ENCODE measurements at regions not wholly inside any gene's neighbourhood (a gene's known extent, or its start where the extent isn't known, plus 50 kb on each side); places are given as distances from the start of the nearest gene placed in this dataset.
"Not testable (repeated sequence)": the region's sequence is repeated elsewhere in the genome, so short reads cannot be mapped to it uniquely, and the experiment has no call there.

DNA sequence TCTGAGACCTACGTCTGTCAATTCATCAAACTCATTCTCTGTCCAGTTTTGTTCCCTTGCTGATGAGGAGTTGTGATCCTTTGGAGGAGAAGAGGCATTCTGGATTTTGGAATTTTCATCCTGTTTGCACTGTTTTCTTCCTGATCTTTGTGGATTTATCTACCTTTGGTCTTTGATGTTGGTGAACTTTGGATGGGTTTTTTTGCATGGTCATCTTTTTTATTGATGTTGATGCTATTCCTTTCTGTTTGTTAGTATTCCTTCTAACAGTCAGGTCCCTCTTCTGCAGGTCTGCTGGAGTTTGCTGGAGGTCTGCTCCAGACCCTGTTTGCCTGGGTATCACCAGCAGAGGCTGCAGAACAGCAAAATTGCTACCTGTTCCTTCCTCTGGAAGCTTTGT lies 322.2 kb downstream of the CCSER2 start:
- H3K36me3 ChIP-seq (ENCODE audit: control insufficient read depth, insufficient read depth, low read length); H3K27me3 ChIP-seq (ENCODE audit: control insufficient read depth, insufficient read depth, low read length); H3K4me3 ChIP-seq (ENCODE audit: low read depth, low read length); H3K9ac ChIP-seq (ENCODE audit: low read depth, low read length); H3K4me1 ChIP-seq (ENCODE audit: control insufficient read depth, insufficient read depth, low read length); H3K9me3 ChIP-seq (ENCODE audit: control insufficient read depth, insufficient read depth, low read length): not testable (repeated sequence)

GRCh38 chr10:84654671-84655070 lies 326.3 kb downstream of the CCSER2 start:
- Histone ChIP-seq H3K9me3 (ENCODE audit: control insufficient read depth, insufficient read depth, low read length) (no peaks in the 10 kb centered on the region), H3K36me3 (ENCODE audit: control insufficient read depth, insufficient read depth, low read length) (no peaks in the 10 kb centered on the region), H3K27me3 (ENCODE audit: control insufficient read depth, insufficient read depth, low read length) (no peaks in the 10 kb centered on the region), H3K4me1 (ENCODE audit: control insufficient read depth, insufficient read depth, low read length) (no peaks in the 10 kb centered on the region), H3K4me3 (ENCODE audit: low read depth, low read length) (no peak overlapping the region), H3K9ac (ENCODE audit: low read depth, low read length) (no peak overlapping the region)

GRCh38 chr10:84659027-84659426 lies 330.6 kb downstream of the CCSER2 start:
- H3K9me3 ChIP-seq (ENCODE audit: control insufficient read depth, insufficient read depth, low read length): no peaks in the 10 kb centered on the region
- H3K27me3 ChIP-seq (ENCODE audit: control insufficient read depth, insufficient read depth, low read length): no peaks in the 10 kb centered on the region
- H3K4me1 ChIP-seq (ENCODE audit: control insufficient read depth, insufficient read depth, low read length): no peaks in the 10 kb centered on the region
- no peak overlapping the region for H3K4me3 ChIP-seq (ENCODE audit: low read depth, low read length)
- no peak overlapping the region for H3K9ac ChIP-seq (ENCODE audit: low read depth, low read length)
- no peaks in the 10 kb centered on the region for H3K36me3 ChIP-seq (ENCODE audit: control insufficient read depth, insufficient read depth, low read length)

DNA sequence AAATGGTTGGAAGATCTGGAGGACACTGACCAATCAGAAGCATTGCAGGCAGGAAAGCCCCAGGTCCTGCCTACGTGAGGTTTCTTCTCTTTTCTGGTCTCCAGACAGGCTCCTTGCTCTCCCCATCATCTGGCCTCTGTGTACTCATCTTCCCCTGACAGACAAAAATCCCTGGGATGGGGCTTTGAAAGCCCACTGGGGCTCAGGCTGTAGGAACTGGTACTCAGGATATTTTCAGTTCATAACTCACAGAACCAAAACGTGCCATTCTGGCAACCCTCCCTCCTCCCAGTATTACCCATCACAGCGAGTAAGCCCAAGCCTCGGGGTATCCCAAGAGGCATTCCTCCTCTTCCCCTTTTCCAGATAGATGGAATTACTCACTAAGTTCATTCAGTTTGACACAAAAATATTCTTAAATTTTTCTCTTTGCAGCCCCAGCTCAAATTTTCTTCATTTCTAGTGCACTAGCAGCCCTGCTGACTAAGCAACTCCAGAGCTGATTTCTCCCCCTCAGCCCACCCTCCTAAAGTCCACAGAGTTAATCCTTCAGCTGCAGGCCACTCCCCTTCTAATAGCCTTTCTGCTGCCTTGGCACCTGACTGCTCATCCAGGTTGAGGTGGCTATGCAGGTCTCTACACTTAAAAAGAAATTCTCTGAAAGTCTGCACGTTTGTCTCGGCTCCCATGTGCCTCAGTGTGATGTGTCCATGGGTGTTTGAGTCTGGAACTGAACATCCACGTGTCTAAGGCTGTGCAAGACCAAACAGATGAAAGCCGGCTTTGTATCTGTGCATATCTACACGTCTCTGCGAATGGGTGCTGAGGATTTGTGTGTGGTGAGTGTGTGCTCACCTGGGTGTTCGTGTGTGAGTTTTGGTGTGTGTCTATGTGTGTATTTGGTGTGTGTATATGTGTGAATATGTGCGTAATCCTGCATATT lies 331.4 kb downstream of the CCSER2 start:
- no peaks in the 10 kb centered on the region for H3K9me3 ChIP-seq (ENCODE audit: control insufficient read depth, insufficient read depth, low read length)
- H3K27me3 ChIP-seq (ENCODE audit: control insufficient read depth, insufficient read depth, low read length): no peaks in the 10 kb centered on the region
- no peaks in the 10 kb centered on the region for H3K36me3 ChIP-seq (ENCODE audit: control insufficient read depth, insufficient read depth, low read length)
- H3K9ac ChIP-seq (ENCODE audit: low read depth, low read length): no peak overlapping the region
- H3K4me1 ChIP-seq (ENCODE audit: control insufficient read depth, insufficient read depth, low read length): no peaks in the 10 kb centered on the region
- H3K4me3 ChIP-seq (ENCODE audit: low read depth, low read length): no peak overlapping the region

- no peak overlapping the region for H3K4me3 ChIP-seq (ENCODE audit: low read depth, low read length)
Measured at GRCh38 chr10:84660450-84661159, 332.2 kb downstream of the CCSER2 start.

DNA sequence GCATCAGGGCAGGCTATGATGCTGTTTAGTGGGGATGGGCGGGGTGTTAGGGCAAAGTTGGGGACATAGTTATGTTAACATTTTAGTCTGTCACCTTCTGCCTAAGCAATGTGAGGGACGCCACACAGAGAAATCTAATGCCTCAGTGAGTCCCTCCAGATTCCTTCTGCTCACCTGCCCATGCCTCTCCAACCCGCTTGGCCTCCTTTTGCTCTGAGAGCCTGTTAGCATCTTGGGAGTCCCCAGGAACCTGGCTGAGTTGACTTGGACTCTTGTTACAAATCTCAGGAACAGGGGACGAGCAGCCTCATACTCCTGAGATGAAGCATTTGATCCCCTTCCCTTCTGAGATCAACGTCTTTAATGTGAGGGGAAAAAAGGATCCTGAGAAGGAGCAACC lies 336.8 kb downstream of the CCSER2 start:
- no peak overlapping the region for H3K9ac ChIP-seq (ENCODE audit: low read depth, low read length)
- H3K36me3 ChIP-seq (ENCODE audit: control insufficient read depth, insufficient read depth, low read length): no peaks in the 10 kb centered on the region
- no peaks in the 10 kb centered on the region for H3K4me1 ChIP-seq (ENCODE audit: control insufficient read depth, insufficient read depth, low read length)
- no peaks in the 10 kb centered on the region for H3K27me3 ChIP-seq (ENCODE audit: control insufficient read depth, insufficient read depth, low read length)
- no peaks in the 10 kb centered on the region for H3K9me3 ChIP-seq (ENCODE audit: control insufficient read depth, insufficient read depth, low read length)
- H3K4me3 ChIP-seq (ENCODE audit: low read depth, low read length): no peak overlapping the region

More at GRCh38 chr10:84660450-84661159, 332.2 kb downstream of the CCSER2 start:
- no peak overlapping the region for H3K9ac ChIP-seq (ENCODE audit: low read depth, low read length)
- no peaks in the 10 kb centered on the region for H3K4me1 ChIP-seq (ENCODE audit: control insufficient read depth, insufficient read depth, low read length)
- H3K9me3 ChIP-seq (ENCODE audit: control insufficient read depth, insufficient read depth, low read length): no peaks in the 10 kb centered on the region
- H3K36me3 ChIP-seq (ENCODE audit: control insufficient read depth, insufficient read depth, low read length): no peaks in the 10 kb centered on the region
- no peaks in the 10 kb centered on the region for H3K27me3 ChIP-seq (ENCODE audit: control insufficient read depth, insufficient read depth, low read length)

- Histone ChIP-seq H3K27me3 (ENCODE audit: control insufficient read depth, insufficient read depth, low read length) (no peaks in the 10 kb centered on the region), H3K9me3 (ENCODE audit: control insufficient read depth, insufficient read depth, low read length) (no peaks in the 10 kb centered on the region), H3K4me1 (ENCODE audit: control insufficient read depth, insufficient read depth, low read length) (no peaks in the 10 kb centered on the region), H3K9ac (ENCODE audit: low read depth, low read length) (no peak overlapping the region), H3K36me3 (ENCODE audit: control insufficient read depth, insufficient read depth, low read length) (no peaks in the 10 kb centered on the region), H3K4me3 (ENCODE audit: low read depth, low read length) (no peak overlapping the region)
Measured at GRCh38 chr10:84665883-84666463, 337.6 kb downstream of the CCSER2 start.

DNA sequence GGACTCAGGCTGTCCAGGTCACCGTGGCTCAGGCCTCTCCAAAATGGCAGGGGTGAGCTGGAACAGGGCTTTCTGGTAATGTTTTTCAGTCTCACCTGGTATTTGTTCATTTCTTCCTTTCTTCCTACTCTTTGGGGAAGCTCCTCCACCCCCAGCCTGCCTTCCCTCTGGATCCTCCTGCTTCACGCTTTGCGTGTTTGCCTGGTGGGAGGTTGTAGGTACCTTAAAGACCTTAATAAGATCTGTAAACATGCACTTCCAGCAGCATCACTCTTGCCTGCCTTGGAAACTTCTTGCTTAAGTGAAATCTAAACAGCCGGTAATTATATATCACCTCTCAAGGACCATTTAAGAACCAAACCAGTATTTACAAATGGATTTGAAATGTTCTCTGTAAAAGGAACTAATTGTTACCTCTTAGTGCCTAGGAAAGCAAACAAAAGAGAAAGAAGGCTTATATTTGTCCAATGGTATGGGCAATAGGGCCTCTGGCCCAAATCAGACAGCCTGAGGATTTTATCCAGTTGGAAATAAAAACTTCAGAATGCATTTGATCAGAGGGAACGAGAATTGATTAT lies 339.9 kb downstream of the CCSER2 start:
- H3K4me3 ChIP-seq (ENCODE audit: low read depth, low read length): no peak overlapping the region
- no peak overlapping the region for H3K9ac ChIP-seq (ENCODE audit: low read depth, low read length)
- no peaks in the 10 kb centered on the region for H3K27me3 ChIP-seq (ENCODE audit: control insufficient read depth, insufficient read depth, low read length)
- no peaks in the 10 kb centered on the region for H3K9me3 ChIP-seq (ENCODE audit: control insufficient read depth, insufficient read depth, low read length)
- H3K36me3 ChIP-seq (ENCODE audit: control insufficient read depth, insufficient read depth, low read length): no peaks in the 10 kb centered on the region
- no peaks in the 10 kb centered on the region for H3K4me1 ChIP-seq (ENCODE audit: control insufficient read depth, insufficient read depth, low read length)

DNA sequence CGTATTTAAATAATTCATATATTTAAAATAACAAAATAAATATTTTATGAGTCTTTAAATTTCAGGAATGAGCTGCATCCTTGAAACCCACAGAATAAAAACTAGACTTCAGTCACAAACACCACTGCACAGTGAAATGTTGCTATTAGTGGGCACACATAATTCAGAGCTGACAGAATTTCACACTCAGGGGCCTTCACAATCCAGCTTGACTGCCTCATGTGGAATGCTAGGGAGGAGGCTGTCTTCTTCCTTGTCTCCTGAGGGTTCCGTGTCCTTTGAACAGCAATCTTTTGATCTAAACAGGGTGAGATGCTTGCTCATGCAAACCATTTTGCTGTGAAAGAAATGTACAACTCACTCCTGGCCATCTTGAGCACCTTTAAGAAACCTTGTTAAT lies 346.7 kb downstream of the CCSER2 start:
- no peak overlapping the region for H3K4me3 ChIP-seq (ENCODE audit: low read depth, low read length)
- H3K9ac ChIP-seq (ENCODE audit: low read depth, low read length): no peak overlapping the region
- H3K4me1 ChIP-seq (ENCODE audit: control insufficient read depth, insufficient read depth, low read length): no peaks in the 10 kb centered on the region
- no peaks in the 10 kb centered on the region for H3K27me3 ChIP-seq (ENCODE audit: control insufficient read depth, insufficient read depth, low read length)
- H3K9me3 ChIP-seq (ENCODE audit: control insufficient read depth, insufficient read depth, low read length): no peaks in the 10 kb centered on the region
- H3K36me3 ChIP-seq (ENCODE audit: control insufficient read depth, insufficient read depth, low read length): no peaks in the 10 kb centered on the region

- Histone ChIP-seq H3K36me3 (ENCODE audit: control insufficient read depth, insufficient read depth, low read length) (no peaks in the 10 kb centered on the region), H3K27me3 (ENCODE audit: control insufficient read depth, insufficient read depth, low read length) (no peaks in the 10 kb centered on the region), H3K9ac (ENCODE audit: low read depth, low read length) (no peak overlapping the region), H3K4me1 (ENCODE audit: control insufficient read depth, insufficient read depth, low read length) (no peaks in the 10 kb centered on the region), H3K4me3 (ENCODE audit: low read depth, low read length) (no peak overlapping the region), H3K9me3 (ENCODE audit: control insufficient read depth, insufficient read depth, low read length) (no peaks in the 10 kb centered on the region)
Measured at GRCh38 chr10:84676536-84676935, 348.1 kb downstream of the CCSER2 start.

DNA sequence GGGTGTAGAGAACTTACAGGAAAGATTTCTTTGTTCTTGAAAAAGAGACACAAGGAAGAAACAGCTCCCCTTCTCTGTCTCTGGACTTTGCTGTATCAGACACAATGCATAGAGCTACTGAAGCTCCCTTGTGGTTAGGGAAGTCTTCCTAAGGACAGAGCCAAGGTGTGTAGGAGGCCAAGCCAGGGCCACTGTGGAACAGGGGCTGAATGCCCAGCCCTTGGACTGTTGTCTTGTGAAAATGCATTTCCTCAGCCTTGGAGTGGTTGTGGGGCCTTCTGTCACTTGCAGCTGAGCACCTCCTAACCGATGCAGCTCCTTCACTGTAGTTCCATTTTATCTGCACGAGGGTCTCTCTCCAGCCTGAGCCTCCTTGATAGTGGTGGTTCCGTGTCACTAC lies 353.4 kb downstream of the CCSER2 start:
- Histone ChIP-seq H3K4me1 (ENCODE audit: control insufficient read depth, insufficient read depth, low read length) (no peaks in the 10 kb centered on the region), H3K36me3 (ENCODE audit: control insufficient read depth, insufficient read depth, low read length) (no peaks in the 10 kb centered on the region), H3K27me3 (ENCODE audit: control insufficient read depth, insufficient read depth, low read length) (no peaks in the 10 kb centered on the region), H3K9ac (ENCODE audit: low read depth, low read length) (no peak overlapping the region), H3K4me3 (ENCODE audit: low read depth, low read length) (no peak overlapping the region), H3K9me3 (ENCODE audit: control insufficient read depth, insufficient read depth, low read length) (no peaks in the 10 kb centered on the region)

Measured in iPS-15b (cell line).